ENCODE measurements at regions not wholly inside any gene's neighbourhood (a gene's known extent, or its start where the extent isn't known, plus 50 kb on each side); places are given as distances from the start of the nearest gene placed in this dataset.

- intact Hi-C loops (cut with DNase I; ENCODE audit: low total_unique reads): no loop called here
- peaks cover 0 to 9% (median 0%) of the 10 kb centered on the region in 4 donors for H3K4me1 ChIP-seq
Measured at GRCh38 chr7:15750727-15751126, 64.2 kb upstream of the MEOX2 start.

GRCh38 chr7:15749631-15750030, 63.1 kb upstream of the MEOX2 start:
- 60 to 76% (median 64%) methylated on average over 3 of the region's 3 CpGs for WGBS, 5 donors
- intact Hi-C loops (cut with DNase I; ENCODE audit: low total_unique reads): no loop called here
- H3K9me3 ChIP-seq: no peaks in the 10 kb centered on the region
- no peaks in the 10 kb centered on the region for H3K36me3 ChIP-seq
- H3K27me3 ChIP-seq: no peaks in the 10 kb centered on the region
- no peak overlapping the region for H3K27ac ChIP-seq
- no peak for DNase-seq
- TF ChIP-seq POLR2AphosphoS5 (IDR thresholded peaks at IDR 0.05) (no peak), EP300 (IDR thresholded peaks at IDR 0.05) (no peak), CTCF (IDR thresholded peaks at IDR 0.05) (no peak), POLR2A (IDR thresholded peaks at IDR 0.05) (no peak)
- H3K4me3 ChIP-seq: no peak overlapping the region
- peaks cover 0 to 9% (median 0%) of the 10 kb centered on the region in 4 donors for H3K4me1 ChIP-seq

More at GRCh38 chr7:15750727-15751126, 64.2 kb upstream of the MEOX2 start:
- DNase-seq: no peak
- TF ChIP-seq POLR2AphosphoS5 (IDR thresholded peaks at IDR 0.05): no peak
- no peak for TF ChIP-seq CTCF (IDR thresholded peaks at IDR 0.05)
- no peak for TF ChIP-seq EP300 (IDR thresholded peaks at IDR 0.05)
- no peak for TF ChIP-seq POLR2A (IDR thresholded peaks at IDR 0.05)
- H3K9me3 ChIP-seq: peaks cover 0 to 2% (median 0%) of the 10 kb centered on the region in 4 donors
- no peak overlapping the region for H3K4me3 ChIP-seq
- WGBS, 5 donors: 66 to 82% (median 79%) methylated on average over 3 of the region's 3 CpGs
- H3K27me3 ChIP-seq: no peaks in the 10 kb centered on the region
- H3K36me3 ChIP-seq: no peaks in the 10 kb centered on the region
- no peak overlapping the region for H3K27ac ChIP-seq

- Histone ChIP-seq H3K4me3 (no peak overlapping the region), H3K27me3 (no peaks in the 10 kb centered on the region), H3K27ac (no peak overlapping the region), H3K9me3 (no peaks in the 10 kb centered on the region), H3K4me1 (peaks cover 0 to 9% (median 0%) of the 10 kb centered on the region in 4 donors), H3K36me3 (no peaks in the 10 kb centered on the region)
- DNase-seq: no peak
- 48 to 59% (median 53%) methylated on average over 4 of the region's 4 CpGs for WGBS, 5 donors
- TF ChIP-seq EP300 (IDR thresholded peaks at IDR 0.05): no peak
- no peak for TF ChIP-seq POLR2AphosphoS5 (IDR thresholded peaks at IDR 0.05)
- TF ChIP-seq POLR2A (IDR thresholded peaks at IDR 0.05): no peak
- TF ChIP-seq CTCF (IDR thresholded peaks at IDR 0.05): no peak
- intact Hi-C loops (cut with DNase I; ENCODE audit: low total_unique reads): no loop called here
Measured at GRCh38 chr7:15747712-15748111, 61.2 kb upstream of the MEOX2 start.

DNA sequence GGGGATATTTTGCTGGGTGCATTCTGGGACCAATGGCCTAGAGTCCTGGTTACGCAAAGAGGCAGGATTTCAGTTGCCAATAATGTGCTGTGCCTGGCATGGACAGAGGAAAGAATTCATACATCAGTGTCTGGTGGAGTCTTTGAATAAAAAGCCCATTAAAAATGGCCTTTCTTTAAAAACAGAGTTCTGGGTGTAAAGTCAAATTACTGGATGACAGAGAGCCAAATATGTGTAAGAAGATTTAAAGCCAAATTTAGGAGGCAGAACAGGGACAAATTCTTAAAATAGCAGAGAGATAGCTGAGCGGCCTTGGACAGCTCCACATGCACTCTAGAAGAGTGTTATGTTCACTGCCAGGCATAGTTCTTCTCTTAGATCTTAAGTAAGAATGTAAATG, 60.8 kb upstream of the MEOX2 start:
- Histone ChIP-seq H3K4me3 (no peak overlapping the region), H3K27me3 (no peaks in the 10 kb centered on the region), H3K4me1 (peaks cover 0 to 9% (median 0%) of the 10 kb centered on the region in 4 donors), H3K36me3 (no peaks in the 10 kb centered on the region), H3K9me3 (no peaks in the 10 kb centered on the region), H3K27ac (no peak overlapping the region)
- TF ChIP-seq POLR2A (IDR thresholded peaks at IDR 0.05): no peak
- TF ChIP-seq POLR2AphosphoS5 (IDR thresholded peaks at IDR 0.05): peak in 2 of 3 donors; percentile 6 to 21
- TF ChIP-seq EP300 (IDR thresholded peaks at IDR 0.05): no peak
- intact Hi-C loops (cut with DNase I; ENCODE audit: low total_unique reads): no loop called here
- peak in 1 of 2 donors; percentile 62 for DNase-seq
- WGBS, 5 donors: 41 to 63% (median 56%) methylated on average over 2 of the region's 2 CpGs

DNA sequence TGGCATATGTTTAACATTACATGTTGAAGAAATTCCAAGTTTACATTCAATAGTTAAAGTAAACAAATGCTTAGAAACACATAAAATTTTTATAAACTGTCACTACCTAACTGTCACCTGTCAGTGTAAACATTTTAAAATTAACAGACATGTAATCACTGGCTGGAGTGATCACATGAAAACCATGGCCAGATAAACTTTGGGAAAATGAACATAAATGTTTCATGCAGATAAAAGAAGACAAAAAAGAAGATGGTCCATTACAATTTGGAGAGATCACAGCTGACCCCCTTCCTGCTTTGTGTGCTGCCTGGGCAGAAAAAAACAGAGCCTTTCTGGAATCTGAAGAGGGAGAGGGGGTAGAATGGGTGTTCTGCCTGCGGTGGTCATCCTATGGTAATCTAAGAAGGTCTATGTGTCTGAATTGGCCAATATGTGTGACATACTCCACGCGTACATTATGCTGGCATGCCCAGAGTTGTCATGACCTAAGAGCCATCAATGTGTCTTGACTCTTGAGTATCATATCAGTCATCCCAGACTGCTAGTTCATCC, 57.5 kb upstream of the MEOX2 start:
- Histone ChIP-seq H3K36me3 (no peaks in the 10 kb centered on the region), H3K9me3 (no peaks in the 10 kb centered on the region), H3K27me3 (no peaks in the 10 kb centered on the region), H3K27ac (no peak overlapping the region), H3K4me3 (no peak overlapping the region), H3K4me1 (peaks cover 0 to 9% (median 0%) of the 10 kb centered on the region in 4 donors)
- no peak for DNase-seq
- WGBS, 5 donors: 62 to 89% (median 64%) methylated on average over 2 to 3 of the region's 3 CpGs
- intact Hi-C loops (cut with DNase I; ENCODE audit: low total_unique reads): no loop called here
- no peak for TF ChIP-seq EP300 (IDR thresholded peaks at IDR 0.05)
- no peak for TF ChIP-seq POLR2AphosphoS5 (IDR thresholded peaks at IDR 0.05)
- TF ChIP-seq POLR2A (IDR thresholded peaks at IDR 0.05): no peak
- TF ChIP-seq CTCF (IDR thresholded peaks at IDR 0.05): no peak
